ENCODE measurements at regions not wholly inside any gene's neighbourhood (a gene's known extent, or its start where the extent isn't known, plus 50 kb on each side); places are given as distances from the start of the nearest gene placed in this dataset.
A peak's percentile ranks its signal among the peaks of the same experiment; 100 is the strongest.

- ATAC-seq = no peak
- TF ChIP-seq CTCF (IDR thresholded peaks at IDR 0.05) = no peak
- no peak overlapping the region for H3K27ac ChIP-seq
Observed at GRCh38 chr1:60924165-60924564, 158.2 kb upstream of the NFIA start.

GRCh38 chr1:60923389-60924087, 158.8 kb upstream of the NFIA start:
- intact Hi-C loops (cut with DNase I) = no loop called here
- no peak overlapping the region for H3K27ac ChIP-seq
- DNase-seq = no peak
- no peaks in the 10 kb centered on the region for H3K36me3 ChIP-seq (ENCODE audit: insufficient read depth in 1 of 2, low read depth in 1 of 2)
- H3K27me3 ChIP-seq (ENCODE audit: insufficient read depth in 3 of 3, low read length in 2 of 3) = no peaks in the 10 kb centered on the region
- peaks cover 4% of the 10 kb centered on the region for H3K4me1 ChIP-seq
- H3K4me3 ChIP-seq = no peak overlapping the region
- no peak for TF ChIP-seq CTCF (IDR thresholded peaks at IDR 0.05)
- no peaks in the 10 kb centered on the region for H3K9me3 ChIP-seq
- no peak for ATAC-seq
- WGBS, 3 donors = 20 to 41% (median 27%) methylated on average over 5 of the region's 5 CpGs

More at GRCh38 chr1:60924165-60924564, 158.2 kb upstream of the NFIA start:
- no peaks in the 10 kb centered on the region for H3K36me3 ChIP-seq (ENCODE audit: insufficient read depth in 1 of 2, low read depth in 1 of 2)
- no peak overlapping the region for H3K4me3 ChIP-seq
- no peaks in the 10 kb centered on the region for H3K27me3 ChIP-seq (ENCODE audit: insufficient read depth in 3 of 3, low read length in 2 of 3)
- intact Hi-C loops (cut with DNase I) = no loop called here
- no peaks in the 10 kb centered on the region for H3K9me3 ChIP-seq
- peaks cover 4% of the 10 kb centered on the region for H3K4me1 ChIP-seq
- no peak for DNase-seq
- 96 to 99% (median 97%) methylated on average over 3 of the region's 3 CpGs for WGBS, 3 donors

DNA sequence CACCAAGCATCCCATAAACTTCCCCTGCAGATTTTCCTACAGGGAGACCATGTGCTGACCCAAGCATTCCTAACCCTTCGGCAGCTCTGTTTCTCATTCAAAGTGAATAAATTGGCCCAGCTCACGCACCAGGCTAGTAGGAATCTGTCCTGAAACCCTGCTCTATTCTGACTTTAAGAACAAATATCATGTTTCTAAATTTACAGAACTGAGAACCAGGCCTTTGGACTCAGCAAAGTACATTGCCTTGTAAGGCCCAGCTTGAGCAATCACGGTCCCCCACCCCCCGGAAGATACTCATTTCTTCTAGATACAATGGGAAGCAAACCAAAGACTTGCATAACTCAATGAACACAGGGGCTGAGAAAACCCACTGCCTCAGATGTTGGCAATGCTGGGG, 160.1 kb upstream of the NFIA start:
- WGBS, 3 donors = 40 to 77% (median 43%) methylated on average over 4 of the region's 4 CpGs

GRCh38 chr1:60921175-60921574, 161.2 kb upstream of the NFIA start:
- no peaks in the 10 kb centered on the region for H3K27me3 ChIP-seq (ENCODE audit: insufficient read depth in 3 of 3, low read length in 2 of 3)
- H3K9me3 ChIP-seq = no peaks in the 10 kb centered on the region
- H3K4me1 ChIP-seq = peaks cover 4% of the 10 kb centered on the region
- H3K27ac ChIP-seq = no peak overlapping the region
- H3K4me3 ChIP-seq = no peak overlapping the region
- H3K36me3 ChIP-seq (ENCODE audit: insufficient read depth in 1 of 2, low read depth in 1 of 2) = no peaks in the 10 kb centered on the region
- TF ChIP-seq CTCF (IDR thresholded peaks at IDR 0.05) = no peak
- ATAC-seq = no peak
- intact Hi-C loops (cut with DNase I) = no loop called here
- no peak for DNase-seq
- 91 to 97% (median 92%) methylated on average over 4 of the region's 4 CpGs for WGBS, 3 donors

More for the DNA sequence above, 160.1 kb upstream of the NFIA start:
- peak; percentile 29 to 65 for DNase-seq
- Histone ChIP-seq H3K4me1 (peaks cover 4% of the 10 kb centered on the region), H3K4me3 (no peak overlapping the region), H3K9me3 (no peaks in the 10 kb centered on the region), H3K27ac (no peak overlapping the region), H3K27me3 (ENCODE audit: insufficient read depth in 3 of 3, low read length in 2 of 3) (no peaks in the 10 kb centered on the region), H3K36me3 (ENCODE audit: insufficient read depth in 1 of 2, low read depth in 1 of 2) (no peaks in the 10 kb centered on the region)
- intact Hi-C loops (cut with DNase I) = no loop called here
- no peak for ATAC-seq
- TF ChIP-seq CTCF (IDR thresholded peaks at IDR 0.05) = no peak

DNA sequence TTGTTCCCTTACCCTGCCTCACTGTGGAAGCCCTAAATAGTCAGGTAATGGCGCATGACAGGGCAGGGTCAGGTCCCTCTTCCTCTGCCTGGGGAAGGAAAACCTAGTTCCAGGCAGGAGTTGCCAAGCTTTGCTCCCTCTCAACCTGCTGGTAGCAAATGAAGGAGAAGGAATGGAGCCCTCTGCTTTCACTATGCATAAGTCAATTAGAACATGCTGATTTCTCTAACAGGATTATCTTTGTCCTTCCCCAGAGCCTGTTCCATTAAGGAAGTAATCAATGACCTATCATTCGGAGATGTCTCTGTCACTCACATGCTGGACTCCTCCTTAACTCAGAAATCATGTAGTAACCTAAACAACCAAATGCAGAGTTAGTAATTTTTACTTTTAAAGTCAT, 161.8 kb upstream of the NFIA start:
- DNase-seq (no peak), ATAC-seq (no peak)
- Histone ChIP-seq H3K4me1 (peaks cover 4% of the 10 kb centered on the region), H3K36me3 (ENCODE audit: insufficient read depth in 1 of 2, low read depth in 1 of 2) (no peaks in the 10 kb centered on the region), H3K4me3 (no peak overlapping the region), H3K27ac (no peak overlapping the region), H3K9me3 (no peaks in the 10 kb centered on the region), H3K27me3 (ENCODE audit: insufficient read depth in 3 of 3, low read length in 2 of 3) (no peaks in the 10 kb centered on the region)
- intact Hi-C loops (cut with DNase I) = no loop called here
- 94 to 99% (median 96%) methylated on average over 2 of the region's 2 CpGs for WGBS, 3 donors
- no peak for TF ChIP-seq CTCF (IDR thresholded peaks at IDR 0.05)

All from psoas muscle (tissue), 7 donors.